HG03469 (cell line): ENCODE measurements at regions not wholly inside any gene's neighbourhood (a gene's known extent, or its start where the extent isn't known, plus 50 kb on each side); places are given as distances from the start of the nearest gene placed in this dataset.

ENCODE experiments used
- ATAC-seq: cut with Tn5 transposase; IDR thresholded peaks from one replicate; pipeline ENCODE4 v1.9.1; 2021; ENCODE audit warnings: mild to moderate bottlenecking, moderate library complexity, moderate number of reproducible peaks; ENCODE audit not compliant: unreplicated experiment

DNA sequence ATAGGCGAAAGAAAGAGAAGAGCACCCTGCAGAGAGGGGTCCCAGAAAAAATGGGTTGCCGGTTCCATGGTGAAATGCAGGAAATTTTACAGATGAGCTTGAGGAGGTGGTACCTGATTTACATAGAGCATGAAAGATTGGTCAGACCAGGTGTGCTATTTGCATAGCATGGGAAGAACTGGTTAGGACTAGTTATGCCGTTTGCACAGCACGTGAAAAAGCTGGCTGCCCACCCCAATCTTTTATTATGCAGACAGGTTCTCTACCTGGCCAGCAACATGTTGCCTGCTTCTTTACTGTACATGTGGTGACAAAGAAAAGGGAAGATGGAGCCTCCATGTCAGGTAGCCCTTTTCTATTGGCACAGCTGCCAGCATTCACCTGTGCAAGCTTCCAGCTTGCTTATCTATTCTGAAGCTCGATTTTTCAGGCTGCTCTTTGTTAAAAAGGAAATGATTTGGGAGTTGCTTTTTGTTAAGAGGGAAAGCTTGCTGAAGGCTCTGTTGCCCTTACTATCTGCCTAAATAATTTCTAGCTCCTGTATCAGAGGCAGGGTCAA lies 62.9 kb upstream of the ELK3 start:
- ATAC-seq = no peak

- no peak for ATAC-seq
These were observed 61.4 kb upstream of the ELK3 start for GRCh38 chr12:96132819-96133218.

DNA sequence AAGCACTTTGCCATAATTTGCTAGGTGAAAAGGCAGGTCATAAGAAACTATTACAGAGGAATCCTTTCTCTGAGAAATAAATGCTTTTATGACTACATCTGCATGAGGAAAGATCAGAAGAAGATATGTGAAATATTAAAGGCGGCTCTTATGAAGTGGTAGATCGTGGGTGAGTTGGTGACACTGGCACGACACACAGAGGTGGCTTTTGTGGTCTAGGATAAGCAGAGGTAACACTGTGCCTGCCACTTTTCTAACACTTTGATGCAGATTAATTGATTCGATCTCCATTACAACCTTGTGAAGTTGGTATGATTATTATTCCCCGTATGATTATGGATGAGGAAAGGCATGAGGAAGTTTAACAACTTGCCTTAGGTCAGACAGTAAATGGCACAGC lies 60.0 kb upstream of the ELK3 start:
- no peak for ATAC-seq

GRCh38 chr12:96136161-96136560 lies 58.0 kb upstream of the ELK3 start:
- no peak for ATAC-seq

- ATAC-seq = no peak
These were observed 57.3 kb upstream of the ELK3 start for GRCh38 chr12:96136725-96137378.

DNA sequence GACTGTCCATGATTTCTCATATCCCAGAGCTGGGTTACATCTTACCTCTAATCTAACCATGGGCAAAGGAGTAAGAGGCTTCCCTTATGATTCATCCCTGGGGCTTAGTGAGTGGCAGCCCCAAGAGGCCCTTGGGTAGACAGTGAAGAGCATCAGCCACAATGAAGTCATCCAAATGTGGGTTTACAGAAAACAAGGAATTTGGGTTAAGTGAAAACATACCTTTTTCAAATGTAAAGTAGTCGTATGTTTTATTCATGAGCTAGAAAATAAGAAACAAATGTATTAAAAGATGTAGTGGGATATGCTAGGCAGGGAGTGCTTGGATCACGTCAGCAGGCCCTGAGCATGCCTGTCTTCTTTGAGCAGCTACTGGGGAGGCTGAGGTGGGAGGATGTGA lies 54.0 kb upstream of the ELK3 start:
- ATAC-seq = no peak

GRCh38 chr12:96141216-96141912 lies 52.8 kb upstream of the ELK3 start:
- no peak for ATAC-seq

GRCh38 chr12:96143392-96143791 lies 50.8 kb upstream of the ELK3 start:
- ATAC-seq = no peak

GRCh38 chr12:96143827-96144565 lies 50.2 kb upstream of the ELK3 start:
- no peak for ATAC-seq
